ENCODE measurements at regions not wholly inside any gene's neighbourhood (a gene's known extent, or its start where the extent isn't known, plus 50 kb on each side); places are given as distances from the start of the nearest gene placed in this dataset.

- TF ChIP-seq POLR2AphosphoS5 (IDR thresholded peaks at IDR 0.05; ENCODE audit: low read depth) (no peak), EZH2 (IDR thresholded peaks at IDR 0.05; ENCODE audit: low read depth, unreplicated experiment) (no peak), CTCF (conservative IDR thresholded peaks at IDR 0.05; ENCODE audit: low read depth in 2 of 2) (no peak), EZH2phosphoT487 (IDR thresholded peaks at IDR 0.05; ENCODE audit: unreplicated experiment) (no peak), REST (IDR thresholded peaks at IDR 0.05; ENCODE audit: unreplicated experiment) (no peak), JUNB (IDR thresholded peaks at IDR 0.05; ENCODE audit: unreplicated experiment) (no peak), CREB1 (CRISPR knock-in tag; IDR thresholded peaks at IDR 0.05; ENCODE audit: low read depth) (no peak), ETS1 (IDR thresholded peaks at IDR 0.05) (no peak), ZNF331 (CRISPR knock-in tag; IDR thresholded peaks at IDR 0.05; ENCODE audit: low read depth) (no peak), ZNF462 (CRISPR knock-in tag; IDR thresholded peaks at IDR 0.05) (no peak), STAT1 (IDR thresholded peaks at IDR 0.05; ENCODE audit: unreplicated experiment) (no peak), ZNF114 (CRISPR knock-in tag; IDR thresholded peaks at IDR 0.05) (no peak), NANOG (IDR thresholded peaks at IDR 0.05; ENCODE audit: borderline replicate concordance) (no peak)
These were observed 97.4 kb downstream of the KCNF1 start for GRCh38 chr2:11009176-11009575.

Data from GM23338 (cell line).